Stimulated activated effector memory CD8-positive, alpha-beta T cell treated with anti-CD3 and anti-CD28 coated beads, Interleukin-12 subunit alpha, Interleukin-12 subunit beta, amount 100 ng/mL, for 72 hours (primary cell): ENCODE measurements at regions not wholly inside any gene's neighbourhood (a gene's known extent, or its start where the extent isn't known, plus 50 kb on each side); places are given as distances from the start of the nearest gene placed in this dataset.

Source experiments
- ATAC-seq: fragments of 150-1000 bp; cut with Tn5 transposase; 2 replicates; pipeline ENCODE4 v1.10.0; 2021
- DNase-seq, 2 donors: peaks; one replicate each; pipeline ENCODE4 v3.0.0; 2021 to 2022; ENCODE audit warnings: low spot score in 2 of 2
- H3K27ac Mint-ChIP-seq: one replicate; pipeline ENCODE4 v1.8.0; 2022; ENCODE audit warnings: mild to moderate bottlenecking, mixed read lengths
- H3K36me3 Mint-ChIP-seq: one replicate; pipeline ENCODE4 v1.8.0; 2022; ENCODE audit warnings: mild to moderate bottlenecking, mixed read lengths
- H3K4me1 Mint-ChIP-seq: one replicate; pipeline ENCODE4 v1.8.0; 2022; ENCODE audit warnings: mixed read lengths
- H3K4me3 Mint-ChIP-seq: one replicate; pipeline ENCODE4 v1.8.0; 2022; ENCODE audit warnings: mild to moderate bottlenecking, mixed read lengths
- H3K9me3 Mint-ChIP-seq: one replicate; pipeline ENCODE4 v1.8.0; 2022; ENCODE audit warnings: mixed read lengths

- H3K27ac Mint-ChIP-seq: no peak overlapping the region
- ATAC-seq (no peak), DNase-seq (no peak)
- H3K36me3 Mint-ChIP-seq: no peaks in the 10 kb centered on the region
- H3K9me3 Mint-ChIP-seq: no peaks in the 10 kb centered on the region
- no peak overlapping the region for H3K4me3 Mint-ChIP-seq
- no peaks in the 10 kb centered on the region for H3K4me1 Mint-ChIP-seq
These were observed 182.2 kb downstream of the MYCN start for GRCh38 chr2:16122556-16122955.

- DNase-seq (no peak), ATAC-seq (no peak)
- no peaks in the 10 kb centered on the region for H3K36me3 Mint-ChIP-seq
- no peak overlapping the region for H3K27ac Mint-ChIP-seq
- no peaks in the 10 kb centered on the region for H3K4me1 Mint-ChIP-seq
- H3K4me3 Mint-ChIP-seq: no peak overlapping the region
- no peaks in the 10 kb centered on the region for H3K9me3 Mint-ChIP-seq
These were observed 181.6 kb downstream of the MYCN start for GRCh38 chr2:16121986-16122390.

- no peak for DNase-seq
- Mint-ChIP-seq H3K36me3 (no peaks in the 10 kb centered on the region), H3K4me3 (no peak overlapping the region), H3K4me1 (no peaks in the 10 kb centered on the region), H3K9me3 (no peaks in the 10 kb centered on the region), H3K27ac (no peak overlapping the region)
- ATAC-seq: no peak
These were observed 181.1 kb downstream of the MYCN start for GRCh38 chr2:16121231-16121985.

- Mint-ChIP-seq H3K4me1 (no peaks in the 10 kb centered on the region), H3K9me3 (peaks cover 2% of the 10 kb centered on the region), H3K4me3 (no peak overlapping the region), H3K27ac (no peak overlapping the region), H3K36me3 (no peaks in the 10 kb centered on the region)
- ATAC-seq (no peak), DNase-seq (no peak)
These were observed 180.3 kb downstream of the MYCN start for GRCh38 chr2:16120591-16121180.

- Mint-ChIP-seq H3K4me1 (no peaks in the 10 kb centered on the region), H3K9me3 (peaks cover 2% of the 10 kb centered on the region), H3K27ac (no peak overlapping the region), H3K36me3 (no peaks in the 10 kb centered on the region), H3K4me3 (no peak overlapping the region)
- no peak for ATAC-seq
- DNase-seq: no peak
These were observed 179.4 kb downstream of the MYCN start for GRCh38 chr2:16119741-16120140.

GRCh38 chr2:16118611-16119590, 178.6 kb downstream of the MYCN start:
- no peaks in the 10 kb centered on the region for H3K4me1 Mint-ChIP-seq
- H3K4me3 Mint-ChIP-seq: no peak overlapping the region
- no peak overlapping the region for H3K27ac Mint-ChIP-seq
- ATAC-seq: no peak
- H3K9me3 Mint-ChIP-seq: peaks cover 2% of the 10 kb centered on the region
- no peaks in the 10 kb centered on the region for H3K36me3 Mint-ChIP-seq
- DNase-seq: no peak

GRCh38 chr2:16117791-16118610, 177.7 kb downstream of the MYCN start:
- Mint-ChIP-seq H3K4me3 (no peak overlapping the region), H3K27ac (no peak overlapping the region), H3K36me3 (no peaks in the 10 kb centered on the region), H3K4me1 (no peaks in the 10 kb centered on the region), H3K9me3 (peaks cover 2% of the 10 kb centered on the region)
- no peak for DNase-seq
- ATAC-seq: no peak

GRCh38 chr2:16117021-16117700, 176.8 kb downstream of the MYCN start:
- peaks cover 2% of the 10 kb centered on the region for H3K9me3 Mint-ChIP-seq
- no peaks in the 10 kb centered on the region for H3K4me1 Mint-ChIP-seq
- ATAC-seq (no peak), DNase-seq (no peak)
- no peaks in the 10 kb centered on the region for H3K36me3 Mint-ChIP-seq
- no peak overlapping the region for H3K4me3 Mint-ChIP-seq
- H3K27ac Mint-ChIP-seq: no peak overlapping the region

- DNase-seq (no peak), ATAC-seq (no peak)
- H3K36me3 Mint-ChIP-seq: no peaks in the 10 kb centered on the region
- peaks cover 2% of the 10 kb centered on the region for H3K9me3 Mint-ChIP-seq
- no peaks in the 10 kb centered on the region for H3K4me1 Mint-ChIP-seq
- H3K4me3 Mint-ChIP-seq: no peak overlapping the region
- H3K27ac Mint-ChIP-seq: no peak overlapping the region
These were observed 175.8 kb downstream of the MYCN start for GRCh38 chr2:16115881-16116830.

GRCh38 chr2:16115291-16115690, 174.9 kb downstream of the MYCN start:
- Mint-ChIP-seq H3K4me1 (no peaks in the 10 kb centered on the region), H3K27ac (no peak overlapping the region), H3K9me3 (peaks cover 2% of the 10 kb centered on the region), H3K36me3 (no peaks in the 10 kb centered on the region), H3K4me3 (no peak overlapping the region)
- DNase-seq (no peak), ATAC-seq (no peak)

GRCh38 chr2:16114836-16115235, 174.5 kb downstream of the MYCN start:
- Mint-ChIP-seq H3K36me3 (no peaks in the 10 kb centered on the region), H3K9me3 (peaks cover 2% of the 10 kb centered on the region), H3K4me1 (no peaks in the 10 kb centered on the region), H3K27ac (no peak overlapping the region), H3K4me3 (no peak overlapping the region)
- DNase-seq (no peak), ATAC-seq (no peak)

- H3K27ac Mint-ChIP-seq: no peak overlapping the region
These were observed 173.7 kb downstream of the MYCN start for GRCh38 chr2:16114070-16114469.

GRCh38 chr2:16113568-16113967, 173.2 kb downstream of the MYCN start:
- no peaks in the 10 kb centered on the region for H3K4me1 Mint-ChIP-seq
- no peak for DNase-seq
- no peak overlapping the region for H3K27ac Mint-ChIP-seq
- H3K36me3 Mint-ChIP-seq: no peaks in the 10 kb centered on the region
- no peak overlapping the region for H3K4me3 Mint-ChIP-seq
- ATAC-seq: no peak
- peaks cover 2% of the 10 kb centered on the region for H3K9me3 Mint-ChIP-seq

More at GRCh38 chr2:16114070-16114469, 173.7 kb downstream of the MYCN start:
- Mint-ChIP-seq H3K4me3 (no peak overlapping the region), H3K36me3 (no peaks in the 10 kb centered on the region), H3K4me1 (no peaks in the 10 kb centered on the region), H3K9me3 (peaks cover 2% of the 10 kb centered on the region)
- ATAC-seq (no peak), DNase-seq (no peak)
